HepG2 (cell line): ENCODE measurements at regions not wholly inside any gene's neighbourhood (a gene's known extent, or its start where the extent isn't known, plus 50 kb on each side); places are given as distances from the start of the nearest gene placed in this dataset.

Source experiments
- ATAC-seq: fragments of 200-7000 bp; cut with Tn5 transposase; 3 replicates; pipeline ENCODE4 v1.9.1; 2020; ENCODE audit warnings: mild to moderate bottlenecking, moderate library complexity
- BruUV-seq: library from RNA; stranded (reverse); fragments of 400-500 nt; replicated peaks from 2 replicates; lab custom pipeline; 2021; lab: Mats Ljungman, UMichigan
- CTCF ChIA-PET: fragments of 300-600 bp; formaldehyde crosslinking; extraction: SDS; loops from one replicate; lab custom pipeline; 2021; ENCODE audit warnings: low total read pairs, inconsistent platforms, low intra/inter-chr PET ratio; lab: Yijun Ruan, JAX
- POLR2A ChIA-PET: fragments of 350-600 bp; sonication (Branson Sonifier 250); formaldehyde crosslinking; loops from one replicate; lab custom pipeline; 2020; ENCODE audit warnings: antibody characterized with exemption, inconsistent platforms; lab: Yijun Ruan, JAX
- DNase-seq: peaks from one replicate; pipeline ENCODE4 v3.0.0-alpha.2; 2015; ENCODE audit warnings: low spot score
- FAIRE-seq: peaks from 3 replicates; lab custom pipeline; 2011; peaks lifted over from hg19 to GRCh38; lab: Jason Lieb, UNC
- H2AFZ ChIP-seq: one replicate; pipeline ENCODE4 v1.6.1; 2011; ENCODE audit warnings: low read length, inconsistent platforms
- H3K27ac ChIP-seq: fragments of 300-600 bp; 3 replicates; pipeline ENCODE4 v1.8.0; 2011; ENCODE audit warnings: mixed run types, mild to moderate bottlenecking, mixed read lengths, low read length, inconsistent platforms; ENCODE audit not compliant: insufficient read depth; ENCODE audit errors: extremely low read length
- H3K27me3 ChIP-seq, 2 experiments: fragments of 200-600 bp in 1 of 2; 2 replicates in 1 of 2; 3 replicates in 1 of 2; pipeline versions ENCODE4 v1.6.0 to v1.8.0; 2011; ENCODE audit warnings: low read length in 2 of 2, mild to moderate bottlenecking in 2 of 2, moderate library complexity in 2 of 2, inconsistent platforms in 1 of 2; ENCODE audit not compliant: insufficient read depth in 2 of 2, control insufficient read depth in 1 of 2
- H3K36me3 ChIP-seq, 2 experiments: fragments of 200-600 bp in 1 of 2; replicated peaks in 1 of 2; 2 replicates in 1 of 2; 3 replicates in 1 of 2; pipeline versions ENCODE4 v1.5.1 to v1.8.0; 2011; ENCODE audit warnings: low read length in 2 of 2, inconsistent platforms in 1 of 2; ENCODE audit not compliant: insufficient read depth in 2 of 2, control insufficient read depth in 1 of 2
- H3K4me1 ChIP-seq: 2 replicates; pipeline ENCODE4 v1.5.1; 2012; ENCODE audit warnings: low read length, inconsistent platforms; ENCODE audit not compliant: insufficient read depth
- H3K4me2 ChIP-seq: 2 replicates; pipeline ENCODE4 v1.6.0; 2011; ENCODE audit warnings: low read depth, low read length, inconsistent platforms
- H3K4me3 ChIP-seq, 3 experiments: fragments of 200-600 bp in 1 of 3; sonication (generic), shearing (Covaris generic) in 1 of 3; replicated peaks in 1 of 3; 2 replicates each; pipeline ENCODE4 v1.5.1; 2011 to 2016; ENCODE audit warnings: low read length in 3 of 3, inconsistent platforms in 2 of 3, low read depth in 2 of 3, mild to moderate bottlenecking in 2 of 3, control low read depth in 1 of 3, mixed read lengths in 1 of 3; ENCODE audit not compliant: insufficient read depth in 1 of 3
- H3K79me2 ChIP-seq: one replicate; pipeline ENCODE4 v1.6.1; 2011; ENCODE audit warnings: low read length, inconsistent platforms; ENCODE audit not compliant: insufficient read depth
- H3K9ac ChIP-seq: 2 replicates; pipeline ENCODE4 v1.6.0; 2011; ENCODE audit warnings: mild to moderate bottlenecking, low read depth, low read length, inconsistent platforms; ENCODE audit not compliant: insufficient read depth
- H3K9me3 ChIP-seq: 2 replicates; pipeline ENCODE4 v1.5.1; 2012; ENCODE audit warnings: mild to moderate bottlenecking, low read length
- H4K20me1 ChIP-seq: 2 replicates; pipeline ENCODE4 v1.6.0; 2011; ENCODE audit warnings: inconsistent platforms, mild to moderate bottlenecking, low read length, moderate library complexity; ENCODE audit not compliant: insufficient read depth
- BCL6 ChIP-seq: IDR thresholded peaks from 2 replicates; pipeline ENCODE4 v1.6.1; 2016; ENCODE audit warnings: missing genetic modification reagents, missing compliant biosample characterization
- CAMTA2 ChIP-seq: sonication (generic); formaldehyde crosslinking; IDR thresholded peaks from 2 replicates; pipeline ENCODE4 v1.4.0; 2020; ENCODE audit warnings: mild to moderate bottlenecking, missing genetic modification reagents, borderline replicate concordance
- CCAR2 ChIP-seq: fragments of 200-400 bp; formaldehyde crosslinking; optimal IDR thresholded peaks from 2 replicates; pipeline ENCODE3; 2018; ENCODE audit warnings: low read depth, mild to moderate bottlenecking, low read length, moderate library complexity
- IKZF4 ChIP-seq: sonication (generic); formaldehyde crosslinking; IDR thresholded peaks from 2 replicates; pipeline ENCODE4 v1.5.1; 2020; ENCODE audit warnings: borderline replicate concordance, mild to moderate bottlenecking, low read depth, missing genetic modification reagents; ENCODE audit errors: not compliant biosample characterization
- JARID2 ChIP-seq: sonication (generic); formaldehyde crosslinking; IDR thresholded peaks from 2 replicates; pipeline ENCODE4 v1.8.1; 2023; ENCODE audit warnings: missing genetic modification reagents, inconsistent platforms; ENCODE audit not compliant: insufficient replicate concordance
- MXD4 ChIP-seq: IDR thresholded peaks from 2 replicates; pipeline ENCODE4 v1.6.1; 2016; ENCODE audit warnings: mild to moderate bottlenecking, missing biosample characterization, missing genetic modification reagents
- PBX2 ChIP-seq: IDR thresholded peaks from 2 replicates; pipeline ENCODE4 v1.6.1; 2016; ENCODE audit warnings: control low read depth
- RFXANK ChIP-seq: IDR thresholded peaks from 2 replicates; pipeline ENCODE4 v1.6.1; 2016
- SMARCE1 ChIP-seq: fragments of 450-650 bp; IDR thresholded peaks from 2 replicates; pipeline ENCODE4 v1.6.1; 2017; ENCODE audit warnings: borderline replicate concordance
- SOX13 ChIP-seq, 3 experiments: fragments of 450-650 bp in 1 of 3; sonication (generic) in 1 of 3; formaldehyde crosslinking in 1 of 3; IDR thresholded peaks in 2 of 3; conservative IDR thresholded peaks in 1 of 3; 2 replicates each; pipeline versions ENCODE4 v1.5.0 to v1.6.1; 2016 to 2020; ENCODE audit warnings: antibody characterized with exemption in 1 of 3, mild to moderate bottlenecking in 1 of 3, missing compliant biosample characterization in 1 of 3, missing genetic modification reagents in 1 of 3, moderate library complexity in 1 of 3
- SP2 ChIP-seq: sonication (generic); formaldehyde crosslinking; IDR thresholded peaks from 2 replicates; pipeline ENCODE4 v1.5.1; 2020; ENCODE audit warnings: mild to moderate bottlenecking, missing genetic modification reagents
- TBX2 ChIP-seq: sonication (generic); formaldehyde crosslinking; IDR thresholded peaks from 2 replicates; pipeline ENCODE4 v1.5.0; 2020; ENCODE audit warnings: missing genetic modification reagents, mild to moderate bottlenecking, borderline replicate concordance
- TRIM22 ChIP-seq: fragments of 450-650 bp; IDR thresholded peaks from 2 replicates; pipeline ENCODE4 v1.6.1; 2017
- TSC22D2 ChIP-seq: sonication (generic); formaldehyde crosslinking; IDR thresholded peaks from 2 replicates; pipeline ENCODE4 v1.5.1; 2020; ENCODE audit warnings: missing genetic modification reagents, mild to moderate bottlenecking, borderline replicate concordance
- ZNF383 ChIP-seq: sonication (generic); formaldehyde crosslinking; IDR thresholded peaks from 2 replicates; pipeline ENCODE4 v1.4.0; 2020; ENCODE audit warnings: missing genetic modification reagents, mild to moderate bottlenecking, borderline replicate concordance
- ZNF451 ChIP-seq: sonication (generic); formaldehyde crosslinking; IDR thresholded peaks from 2 replicates; pipeline ENCODE4 v1.5.0; 2020; ENCODE audit warnings: mild to moderate bottlenecking, missing genetic modification reagents
- ZNF510 ChIP-seq: sonication (generic); formaldehyde crosslinking; IDR thresholded peaks from 2 replicates; pipeline ENCODE4 v1.4.0; 2020; ENCODE audit warnings: low read depth, mild to moderate bottlenecking, missing genetic modification reagents
- ZNF672 ChIP-seq: sonication (generic); formaldehyde crosslinking; IDR thresholded peaks from 2 replicates; pipeline ENCODE4 v1.8.1; 2022; ENCODE audit warnings: missing genetic modification reagents
- ZNF703 ChIP-seq: sonication (generic); formaldehyde crosslinking; IDR thresholded peaks from 2 replicates; pipeline ENCODE4 v1.5.1; 2020; ENCODE audit warnings: missing genetic modification reagents, mild to moderate bottlenecking, moderate library complexity, borderline replicate concordance
- WGBS: methylation state at CpG from one replicate; pipeline ENCODE4 v1.1.6; 2017; ENCODE audit warnings: low lambda C conversion rate; 5-methylcytosine and 5-hydroxymethylcytosine counted together
- in situ Hi-C: cut with HindIII; loops from 2 replicates; pipeline ENCODE4 v1.10.0; 2017; ENCODE audit warnings: low pct_unique_long_range_greater_than_20kb; ENCODE audit not compliant: extremely low pct_ligation_motif_present
- intact Hi-C: fragments of 100-400 bp; cut with micrococcal nuclease; formaldehyde crosslinking; loops from one replicate; pipeline ENCODE4 v1.10.0; 2022; ENCODE audit not compliant: unreplicated experiment

- TF ChIP-seq ZNF383 (CRISPR knock-in tag) (no peak), SOX13 (IDR thresholded peaks at IDR 0.05) (no peak), SOX13 (CRISPR knock-in tag; conservative IDR thresholded peaks at IDR 0.05 in 1 of 2, IDR thresholded peaks at IDR 0.05 in 1 of 2) (no peak), TRIM22 (no peak), CAMTA2 (CRISPR knock-in tag) (no peak), CCAR2 (no peak), JARID2 (CRISPR knock-in tag) (no peak), BCL6 (CRISPR knock-in tag) (no peak), SP2 (no peak)
- TF ChIP-seq, all 625 proteins: peak for 0
Measured at GRCh38 chrX:120690941-120691340, 61.1 kb upstream of the C1GALT1C1 start (continued).

DNA sequence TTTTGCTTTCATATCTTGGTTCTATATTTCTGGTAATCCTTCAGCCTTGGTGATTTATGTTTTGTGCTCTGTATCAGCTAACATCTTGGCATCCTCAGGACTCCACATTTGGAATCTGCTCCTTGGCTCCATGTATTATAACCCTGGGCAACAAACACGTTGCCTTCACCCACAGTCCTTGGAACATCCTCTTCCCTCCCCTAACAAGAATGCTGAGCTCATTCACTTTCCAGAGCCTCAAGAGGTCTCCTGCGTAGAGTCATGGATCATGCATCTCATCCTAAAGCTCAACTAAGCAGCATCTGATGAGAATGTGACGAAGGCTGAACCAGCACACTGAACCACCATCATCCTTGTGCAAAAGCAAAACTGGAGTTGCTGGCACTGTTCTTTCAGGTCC lies 60.5 kb upstream of the C1GALT1C1 start:
- DNase-seq (no peak), FAIRE-seq (no peak), ATAC-seq (no peak)
- WGBS = 9% methylated on average over 1 of the region's 3 CpGs
- H3K9ac ChIP-seq = no peak overlapping the region
- H3K36me3 ChIP-seq = no peaks in the 10 kb centered on the region
- no peaks in the 10 kb centered on the region for H4K20me1 ChIP-seq
- BruUV-seq = no TSS peak
- H3K27me3 ChIP-seq = no peaks in the 10 kb centered on the region
- CTCF ChIA-PET = no interaction called here
- intact Hi-C loops = no loop called here
- H3K4me1 ChIP-seq = peaks cover 8% of the 10 kb centered on the region
- no peak overlapping the region for H3K27ac ChIP-seq
- H3K79me2 ChIP-seq = no peaks in the 10 kb centered on the region
- H3K9me3 ChIP-seq = no peaks in the 10 kb centered on the region
- no peak overlapping the region for H3K4me3 ChIP-seq
- POLR2A ChIA-PET = no interaction called here
- in situ Hi-C loops = no loop called here
- TF ChIP-seq TBX2 (CRISPR knock-in tag) = no peak
- TF ChIP-seq RFXANK (CRISPR knock-in tag) = no peak
- no peak for TF ChIP-seq IKZF4 (CRISPR knock-in tag)
- no peak for TF ChIP-seq ZNF451 (CRISPR knock-in tag)
- no peak for TF ChIP-seq PBX2 (CRISPR knock-in tag)
- TF ChIP-seq MXD4 (CRISPR knock-in tag) = no peak
- TF ChIP-seq SMARCE1 = no peak
- TF ChIP-seq ZNF703 (CRISPR knock-in tag) = no peak
- no peak for TF ChIP-seq ZNF672 (CRISPR knock-in tag)
- no peak for TF ChIP-seq TSC22D2
- TF ChIP-seq ZNF510 = no peak
- H2AFZ ChIP-seq = no peak overlapping the region
- no peak overlapping the region for H3K4me2 ChIP-seq
